ENCODE measurements at regions not wholly inside any gene's neighbourhood (a gene's known extent, or its start where the extent isn't known, plus 50 kb on each side); places are given as distances from the start of the nearest gene placed in this dataset.

DNA sequence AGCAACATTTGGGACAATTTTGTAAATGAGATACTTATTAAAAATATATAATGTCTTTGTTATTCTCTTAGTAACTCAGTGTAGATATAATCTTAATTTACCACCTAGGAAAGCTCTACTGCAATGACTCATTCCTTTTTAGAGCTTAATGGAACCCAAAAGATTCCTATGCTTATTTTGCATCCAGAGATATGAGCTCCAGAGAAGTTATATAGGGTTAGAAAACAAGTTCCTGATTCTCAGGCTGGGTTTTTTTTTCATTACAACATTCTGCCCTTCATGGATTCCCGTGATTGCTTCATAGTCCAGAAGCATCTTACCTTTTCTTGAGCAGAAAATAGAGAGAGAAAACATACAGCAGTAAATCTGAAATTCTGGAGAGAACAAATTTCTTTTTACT is 57.9 kb upstream of the CXCL8 start:
- TF ChIP-seq, protein P1, sequence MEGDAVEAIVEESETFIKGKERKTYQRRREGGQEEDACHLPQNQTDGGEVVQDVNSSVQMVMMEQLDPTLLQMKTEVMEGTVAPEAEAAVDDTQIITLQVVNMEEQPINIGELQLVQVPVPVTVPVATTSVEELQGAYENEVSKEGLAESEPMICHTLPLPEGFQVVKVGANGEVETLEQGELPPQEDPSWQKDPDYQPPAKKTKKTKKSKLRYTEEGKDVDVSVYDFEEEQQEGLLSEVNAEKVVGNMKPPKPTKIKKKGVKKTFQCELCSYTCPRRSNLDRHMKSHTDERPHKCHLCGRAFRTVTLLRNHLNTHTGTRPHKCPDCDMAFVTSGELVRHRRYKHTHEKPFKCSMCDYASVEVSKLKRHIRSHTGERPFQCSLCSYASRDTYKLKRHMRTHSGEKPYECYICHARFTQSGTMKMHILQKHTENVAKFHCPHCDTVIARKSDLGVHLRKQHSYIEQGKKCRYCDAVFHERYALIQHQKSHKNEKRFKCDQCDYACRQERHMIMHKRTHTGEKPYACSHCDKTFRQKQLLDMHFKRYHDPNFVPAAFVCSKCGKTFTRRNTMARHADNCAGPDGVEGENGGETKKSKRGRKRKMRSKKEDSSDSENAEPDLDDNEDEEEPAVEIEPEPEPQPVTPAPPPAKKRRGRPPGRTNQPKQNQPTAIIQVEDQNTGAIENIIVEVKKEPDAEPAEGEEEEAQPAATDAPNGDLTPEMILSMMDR (IDR thresholded peaks at IDR 0.05) = no peak
- no peak for TF ChIP-seq ZFX (IDR thresholded peaks at IDR 0.05; ENCODE audit: borderline replicate concordance)

All from 22Rv1 (cell line).